ENCODE measurements at regions not wholly inside any gene's neighbourhood (a gene's known extent, or its start where the extent isn't known, plus 50 kb on each side); places are given as distances from the start of the nearest gene placed in this dataset.

DNA sequence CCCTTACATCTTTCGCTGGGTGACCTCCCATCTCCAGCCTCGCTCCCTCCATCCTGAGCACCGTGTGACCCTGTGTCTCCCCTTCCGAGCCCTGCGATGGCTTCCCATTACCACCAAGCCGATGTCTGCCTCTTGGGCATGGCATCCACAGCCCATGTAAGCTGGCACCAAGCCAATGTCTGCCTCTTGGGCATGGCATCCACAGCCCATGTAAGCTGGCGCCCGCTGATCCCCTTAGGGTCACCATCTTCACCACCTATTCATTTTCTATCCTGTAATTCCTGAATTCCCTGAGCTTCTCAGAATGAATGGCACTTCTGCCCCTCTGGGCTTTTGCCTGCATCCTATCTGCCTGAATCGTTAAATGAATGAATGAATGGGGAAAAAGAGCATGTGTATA lies 478.2 kb upstream of the CCL2 start:
- Histone ChIP-seq H3K9me3 (ENCODE audit: control extremely low read depth in 1 of 3, control insufficient read depth in 2 of 3, insufficient read depth in 1 of 3, low read length in 2 of 3) (no peaks in the 10 kb centered on the region), H3K27me3 (replicated peaks in 1 of 4; ENCODE audit: control extremely low read depth in 1 of 4, control insufficient read depth in 3 of 4, insufficient read depth in 4 of 4, low read length in 3 of 4) (peaks cover 0 to 5% (median 0%) of the 10 kb centered on the region in 4 experiments), H3K4me1 (ENCODE audit: control insufficient read depth in 2 of 2, insufficient read depth in 2 of 2, low read length in 2 of 2) (no peaks in the 10 kb centered on the region), H3K27ac (ENCODE audit: low read length in 2 of 2) (no peak overlapping the region), H3K79me2 (ENCODE audit: control insufficient read depth, insufficient read depth, low read length) (no peaks in the 10 kb centered on the region), H3K4me3 (ENCODE audit: control extremely low read depth in 1 of 5, extremely low read depth in 1 of 5, insufficient read depth in 1 of 5, low read depth in 2 of 5, low read length in 4 of 5) (no peak overlapping the region), H2AFZ (ENCODE audit: insufficient read depth, low read depth, low read length, poor library complexity, severe bottlenecking) (no peak overlapping the region), H3K9ac (ENCODE audit: low read length) (no peak overlapping the region), H4K20me1 (ENCODE audit: control insufficient read depth, insufficient read depth, low read length, poor library complexity, severe bottlenecking) (no peaks in the 10 kb centered on the region), H3K36me3 (replicated peaks in 1 of 2; ENCODE audit: control extremely low read depth in 1 of 2, control insufficient read depth in 1 of 2, extremely low read depth in 1 of 2, insufficient read depth in 2 of 2, low read length in 1 of 2) (no peaks in the 10 kb centered on the region), H3K4me2 (replicated peaks; ENCODE audit: low read depth, low read length, poor library complexity, severe bottlenecking) (no peak overlapping the region)
- DNase-seq (no peak), ATAC-seq (ENCODE audit: low read depth) (no peak)
- Mint-ChIP-seq H3K4me3 (no peak overlapping the region), H3K4me1 (no peaks in the 10 kb centered on the region), H3K27me3 (peaks cover 16% of the 10 kb centered on the region), H3K9me3 (ENCODE audit: insufficient read depth) (no peaks in the 10 kb centered on the region), H3K27ac (no peak overlapping the region)
- intact Hi-C loops (cut with micrococcal nuclease): no loop called here
- POLR2A ChIA-PET: no interaction called here
- TF ChIP-seq EZH2 (IDR thresholded peaks at IDR 0.05; ENCODE audit: borderline replicate concordance, insufficient read depth, low read depth, low read length, poor library complexity, severe bottlenecking): no peak
- CTCF ChIA-PET: interaction anchor here (0.6 to 3.5 kb wide), 4 partner anchors 10 to 368 kb away, joined by 3 to 11 read pairs (median 6); no protein-coding TSS in a partner anchor
- WGBS (ENCODE audit: insufficient coverage): 92% methylated on average over 8 of the region's 9 CpGs

DNA sequence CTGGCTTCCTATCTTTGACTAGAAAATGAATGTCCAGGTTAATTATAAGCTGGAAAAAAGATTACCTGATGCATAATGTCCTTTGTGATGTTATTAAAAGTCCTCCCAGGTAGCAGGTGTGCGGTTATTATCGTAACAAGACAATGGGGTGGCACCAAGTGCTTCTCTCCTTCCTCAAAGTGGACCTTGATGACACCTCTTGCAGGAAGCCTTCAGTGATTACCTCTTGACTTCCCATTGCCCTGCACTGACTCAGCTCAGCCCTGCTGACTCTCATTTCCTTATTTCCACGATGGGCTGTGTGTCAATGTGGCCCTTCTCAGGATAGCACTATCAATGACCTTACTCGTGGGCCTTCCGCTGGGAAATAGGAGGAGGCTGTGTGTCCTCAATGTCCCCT lies 477.4 kb upstream of the CCL2 start:
- Histone ChIP-seq H3K4me2 (replicated peaks; ENCODE audit: low read depth, low read length, poor library complexity, severe bottlenecking) (no peak overlapping the region), H3K27me3 (replicated peaks in 1 of 4; ENCODE audit: control extremely low read depth in 1 of 4, control insufficient read depth in 3 of 4, insufficient read depth in 4 of 4, low read length in 3 of 4) (peaks cover 0 to 5% (median 0%) of the 10 kb centered on the region in 4 experiments), H4K20me1 (ENCODE audit: control insufficient read depth, insufficient read depth, low read length, poor library complexity, severe bottlenecking) (no peaks in the 10 kb centered on the region), H2AFZ (ENCODE audit: insufficient read depth, low read depth, low read length, poor library complexity, severe bottlenecking) (no peak overlapping the region), H3K36me3 (replicated peaks in 1 of 2; ENCODE audit: control extremely low read depth in 1 of 2, control insufficient read depth in 1 of 2, extremely low read depth in 1 of 2, insufficient read depth in 2 of 2, low read length in 1 of 2) (no peaks in the 10 kb centered on the region), H3K9ac (ENCODE audit: low read length) (no peak overlapping the region), H3K4me1 (ENCODE audit: control insufficient read depth in 2 of 2, insufficient read depth in 2 of 2, low read length in 2 of 2) (no peaks in the 10 kb centered on the region), H3K27ac (ENCODE audit: low read length in 2 of 2) (no peak overlapping the region), H3K79me2 (ENCODE audit: control insufficient read depth, insufficient read depth, low read length) (no peaks in the 10 kb centered on the region), H3K9me3 (ENCODE audit: control extremely low read depth in 1 of 3, control insufficient read depth in 2 of 3, insufficient read depth in 1 of 3, low read length in 2 of 3) (no peaks in the 10 kb centered on the region), H3K4me3 (ENCODE audit: control extremely low read depth in 1 of 5, extremely low read depth in 1 of 5, insufficient read depth in 1 of 5, low read depth in 2 of 5, low read length in 4 of 5) (no peak overlapping the region)
- ATAC-seq (ENCODE audit: low read depth): no peak
- no peaks in the 10 kb centered on the region for H3K4me1 Mint-ChIP-seq
- TF ChIP-seq EZH2 (IDR thresholded peaks at IDR 0.05; ENCODE audit: borderline replicate concordance, insufficient read depth, low read depth, low read length, poor library complexity, severe bottlenecking): no peak
- TF ChIP-seq, protein P1, sequence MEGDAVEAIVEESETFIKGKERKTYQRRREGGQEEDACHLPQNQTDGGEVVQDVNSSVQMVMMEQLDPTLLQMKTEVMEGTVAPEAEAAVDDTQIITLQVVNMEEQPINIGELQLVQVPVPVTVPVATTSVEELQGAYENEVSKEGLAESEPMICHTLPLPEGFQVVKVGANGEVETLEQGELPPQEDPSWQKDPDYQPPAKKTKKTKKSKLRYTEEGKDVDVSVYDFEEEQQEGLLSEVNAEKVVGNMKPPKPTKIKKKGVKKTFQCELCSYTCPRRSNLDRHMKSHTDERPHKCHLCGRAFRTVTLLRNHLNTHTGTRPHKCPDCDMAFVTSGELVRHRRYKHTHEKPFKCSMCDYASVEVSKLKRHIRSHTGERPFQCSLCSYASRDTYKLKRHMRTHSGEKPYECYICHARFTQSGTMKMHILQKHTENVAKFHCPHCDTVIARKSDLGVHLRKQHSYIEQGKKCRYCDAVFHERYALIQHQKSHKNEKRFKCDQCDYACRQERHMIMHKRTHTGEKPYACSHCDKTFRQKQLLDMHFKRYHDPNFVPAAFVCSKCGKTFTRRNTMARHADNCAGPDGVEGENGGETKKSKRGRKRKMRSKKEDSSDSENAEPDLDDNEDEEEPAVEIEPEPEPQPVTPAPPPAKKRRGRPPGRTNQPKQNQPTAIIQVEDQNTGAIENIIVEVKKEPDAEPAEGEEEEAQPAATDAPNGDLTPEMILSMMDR (IDR thresholded peaks at IDR 0.05): no peak
- ChIA-PET CTCF (interaction anchor here (0.8 to 3.8 kb wide), 8 partner anchors 7 to 385 kb away, joined by 3 to 15 read pairs (median 4); no protein-coding TSS in a partner anchor), POLR2A (no interaction called here)
- peaks cover 16% of the 10 kb centered on the region for H3K27me3 Mint-ChIP-seq
- 93% methylated on average over 2 of the region's 5 CpGs for WGBS (ENCODE audit: insufficient coverage)
- intact Hi-C loops (cut with micrococcal nuclease): no loop called here
- H3K4me3 Mint-ChIP-seq: no peak overlapping the region
- H3K27ac Mint-ChIP-seq: no peak overlapping the region
- H3K9me3 Mint-ChIP-seq (ENCODE audit: insufficient read depth): no peaks in the 10 kb centered on the region
- no peak for DNase-seq
